GM13977 (cell line): ENCODE measurements at regions not wholly inside any gene's neighbourhood (a gene's known extent, or its start where the extent isn't known, plus 50 kb on each side); places are given as distances from the start of the nearest gene placed in this dataset.

Experiments used
- DNase-seq: peaks from one replicate; pipeline ENCODE4 v3.0.0; 2012; ENCODE audit warnings: low spot score
- in situ Hi-C: fragments of 300-500 bp; cut with MboI; formaldehyde crosslinking; loops from one replicate; pipeline ENCODE4 v1.12.0; 2022; ENCODE audit warnings: low sequenced_read_pairs, low pct_unique_long_range_greater_than_20kb, mixed read lengths, inconsistent platforms; ENCODE audit not compliant: unreplicated experiment
- TF ChIP-seq, protein P1 (sequence below): IDR thresholded peaks from 2 replicates; pipeline ENCODE4 v1.5.1; 2012; ENCODE audit warnings: mild to moderate bottlenecking, control low read depth; ENCODE audit not compliant: insufficient read depth; ENCODE audit errors: extremely low read depth, missing control alignments

DNA sequence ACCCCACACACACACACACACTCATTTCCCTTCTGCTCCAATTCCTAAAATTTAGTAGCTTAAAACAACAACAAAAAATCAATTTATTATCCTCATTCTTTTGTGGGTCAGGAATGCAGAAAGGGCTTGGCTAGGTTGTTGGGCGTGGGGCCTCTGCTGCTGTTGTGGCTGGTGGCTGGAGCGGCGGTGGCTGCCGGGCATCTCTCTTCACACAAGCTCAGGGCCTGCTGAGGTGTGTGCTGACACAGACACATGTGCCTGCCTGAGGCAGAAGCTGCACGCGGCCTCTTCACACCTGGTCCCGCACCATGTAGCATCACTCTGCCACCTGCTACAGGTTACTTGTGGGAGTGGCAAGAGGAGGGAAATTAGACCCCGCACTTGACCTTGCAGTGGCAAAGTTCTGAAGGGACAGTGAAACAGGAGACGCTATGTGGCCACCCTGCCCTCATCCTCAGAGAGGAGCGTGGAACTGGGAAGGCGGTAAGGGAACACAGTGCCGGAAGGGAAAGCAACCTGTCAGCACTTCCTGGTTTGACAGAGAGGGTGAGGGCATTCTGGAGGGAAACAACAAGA lies 64.0 kb upstream of the PRR20G start:
- in situ Hi-C loops: no loop called here
- no peak for DNase-seq
- TF ChIP-seq, protein P1, sequence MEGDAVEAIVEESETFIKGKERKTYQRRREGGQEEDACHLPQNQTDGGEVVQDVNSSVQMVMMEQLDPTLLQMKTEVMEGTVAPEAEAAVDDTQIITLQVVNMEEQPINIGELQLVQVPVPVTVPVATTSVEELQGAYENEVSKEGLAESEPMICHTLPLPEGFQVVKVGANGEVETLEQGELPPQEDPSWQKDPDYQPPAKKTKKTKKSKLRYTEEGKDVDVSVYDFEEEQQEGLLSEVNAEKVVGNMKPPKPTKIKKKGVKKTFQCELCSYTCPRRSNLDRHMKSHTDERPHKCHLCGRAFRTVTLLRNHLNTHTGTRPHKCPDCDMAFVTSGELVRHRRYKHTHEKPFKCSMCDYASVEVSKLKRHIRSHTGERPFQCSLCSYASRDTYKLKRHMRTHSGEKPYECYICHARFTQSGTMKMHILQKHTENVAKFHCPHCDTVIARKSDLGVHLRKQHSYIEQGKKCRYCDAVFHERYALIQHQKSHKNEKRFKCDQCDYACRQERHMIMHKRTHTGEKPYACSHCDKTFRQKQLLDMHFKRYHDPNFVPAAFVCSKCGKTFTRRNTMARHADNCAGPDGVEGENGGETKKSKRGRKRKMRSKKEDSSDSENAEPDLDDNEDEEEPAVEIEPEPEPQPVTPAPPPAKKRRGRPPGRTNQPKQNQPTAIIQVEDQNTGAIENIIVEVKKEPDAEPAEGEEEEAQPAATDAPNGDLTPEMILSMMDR: no peak

DNA sequence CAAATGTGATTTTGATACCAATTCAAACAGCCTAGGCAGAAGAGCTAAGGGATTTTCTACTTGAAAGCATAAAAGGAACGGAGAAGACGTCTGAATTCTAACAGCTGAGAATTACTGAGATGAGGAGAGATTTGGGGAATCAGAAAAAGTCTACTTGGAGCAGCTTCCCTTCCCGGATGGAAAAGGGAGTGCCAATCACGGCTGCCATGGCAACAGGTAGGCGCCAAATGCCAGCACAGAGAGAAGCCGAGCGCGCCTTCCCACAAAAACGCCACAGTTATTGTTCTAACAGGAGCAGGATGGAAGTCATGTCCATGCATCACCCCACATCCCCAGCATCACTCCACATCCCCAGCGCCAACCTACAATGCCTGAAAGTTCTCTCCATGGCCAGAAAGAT lies 63.5 kb upstream of the PRR20G start:
- no peak for DNase-seq
- TF ChIP-seq, protein P1: no peak
- in situ Hi-C loops: no loop called here

DNA sequence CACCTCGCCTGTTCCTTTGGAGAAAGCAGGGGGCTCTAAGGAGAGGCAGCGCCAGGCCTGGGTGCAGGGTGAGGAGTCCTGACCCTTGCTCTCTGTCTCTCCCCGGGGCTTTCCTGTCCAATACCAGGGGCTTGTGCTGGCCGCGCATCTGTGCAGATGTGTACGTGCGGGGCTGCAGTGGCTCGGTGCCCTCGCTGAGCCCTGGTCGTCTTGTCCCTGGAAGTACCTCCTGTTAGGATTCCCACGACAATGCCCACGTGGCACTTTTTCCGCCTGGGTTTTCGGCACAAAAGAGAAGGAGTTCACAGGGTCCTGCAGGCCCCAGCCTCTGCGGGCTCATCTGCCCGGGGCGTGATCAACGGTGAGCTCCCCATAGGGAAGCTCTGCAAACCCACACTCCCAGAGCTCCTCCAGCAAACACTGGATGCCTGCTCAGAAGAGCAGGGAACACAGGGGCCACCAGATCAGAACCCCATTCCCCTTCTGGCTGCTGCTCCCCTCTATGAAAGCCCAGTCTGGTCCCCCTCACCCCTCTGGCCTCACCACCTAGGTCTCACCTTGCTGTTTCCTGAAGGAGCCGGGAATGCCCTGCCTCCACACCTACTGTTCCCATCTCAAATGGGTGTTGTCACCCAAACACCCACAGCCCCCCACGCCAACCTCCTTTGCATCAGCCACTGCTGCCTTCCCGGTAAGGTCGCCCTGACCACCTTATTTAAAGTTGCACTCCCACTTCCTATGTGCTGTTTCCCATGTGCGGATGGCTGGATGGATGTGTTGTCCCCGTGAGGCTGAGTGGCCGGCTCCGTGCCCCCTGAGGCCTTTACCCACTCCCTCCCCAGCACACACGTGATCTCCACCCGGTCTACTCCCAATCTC lies 62.6 kb upstream of the PRR20G start:
- in situ Hi-C loops: no loop called here
- no peak for DNase-seq
- TF ChIP-seq, protein P1: no peak

DNA sequence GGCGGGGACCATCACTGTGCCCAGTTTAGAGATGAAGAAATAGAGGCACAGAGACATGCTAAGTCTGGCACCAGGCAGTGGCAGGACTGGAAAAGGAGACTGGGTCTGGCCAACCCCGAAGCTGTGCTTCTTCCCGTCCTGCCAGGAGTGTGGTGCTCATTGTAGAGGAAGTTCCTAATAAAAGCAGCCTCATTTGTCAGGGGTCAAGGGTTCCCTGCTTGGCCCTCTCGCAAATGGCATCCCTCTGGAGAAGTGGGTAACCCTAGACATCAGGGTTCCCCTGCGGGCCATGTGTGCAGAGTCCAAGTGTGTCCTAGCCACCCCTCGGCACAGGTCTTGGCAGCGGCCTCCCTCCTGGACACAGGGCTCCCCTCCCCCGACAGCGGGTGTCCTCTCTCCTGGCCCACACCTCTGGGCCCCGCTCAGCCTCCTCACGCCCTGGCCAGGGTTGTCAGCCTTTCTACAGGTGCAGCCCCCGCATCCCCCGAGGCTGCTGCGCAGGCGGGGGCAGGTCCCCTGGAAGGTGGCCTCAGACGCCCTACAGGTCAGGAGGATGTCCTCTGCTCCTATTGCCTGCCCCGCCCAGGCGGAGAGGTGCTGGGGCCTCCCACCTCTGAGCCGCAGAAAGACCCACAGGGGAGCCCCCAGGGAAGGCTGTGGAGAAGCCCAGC lies 61.8 kb upstream of the PRR20G start:
- DNase-seq: no peak
- in situ Hi-C loops: no loop called here
- TF ChIP-seq, protein P1: no peak

DNA sequence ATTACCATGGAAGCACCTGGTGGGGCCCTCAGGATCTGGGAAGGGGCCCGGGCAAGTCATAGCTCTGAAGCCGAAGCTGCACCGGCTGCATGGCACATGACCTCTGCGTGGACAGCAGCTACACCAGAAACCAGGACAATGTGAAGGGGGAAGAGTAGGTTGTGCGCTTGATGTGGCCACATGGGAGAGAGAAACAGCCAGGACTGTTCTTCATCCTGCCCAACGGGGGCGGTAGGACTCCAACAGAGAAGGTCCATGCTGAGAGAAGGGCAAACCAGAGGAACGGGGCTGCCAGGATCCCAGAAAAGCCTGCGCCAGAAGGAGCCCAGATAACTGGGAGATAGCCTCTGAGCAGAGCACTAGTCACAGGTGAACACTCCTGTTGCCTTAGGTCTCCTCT lies 54.9 kb upstream of the PRR20G start:
- in situ Hi-C loops: no loop called here
- TF ChIP-seq, protein P1: no peak
- DNase-seq: no peak

DNA sequence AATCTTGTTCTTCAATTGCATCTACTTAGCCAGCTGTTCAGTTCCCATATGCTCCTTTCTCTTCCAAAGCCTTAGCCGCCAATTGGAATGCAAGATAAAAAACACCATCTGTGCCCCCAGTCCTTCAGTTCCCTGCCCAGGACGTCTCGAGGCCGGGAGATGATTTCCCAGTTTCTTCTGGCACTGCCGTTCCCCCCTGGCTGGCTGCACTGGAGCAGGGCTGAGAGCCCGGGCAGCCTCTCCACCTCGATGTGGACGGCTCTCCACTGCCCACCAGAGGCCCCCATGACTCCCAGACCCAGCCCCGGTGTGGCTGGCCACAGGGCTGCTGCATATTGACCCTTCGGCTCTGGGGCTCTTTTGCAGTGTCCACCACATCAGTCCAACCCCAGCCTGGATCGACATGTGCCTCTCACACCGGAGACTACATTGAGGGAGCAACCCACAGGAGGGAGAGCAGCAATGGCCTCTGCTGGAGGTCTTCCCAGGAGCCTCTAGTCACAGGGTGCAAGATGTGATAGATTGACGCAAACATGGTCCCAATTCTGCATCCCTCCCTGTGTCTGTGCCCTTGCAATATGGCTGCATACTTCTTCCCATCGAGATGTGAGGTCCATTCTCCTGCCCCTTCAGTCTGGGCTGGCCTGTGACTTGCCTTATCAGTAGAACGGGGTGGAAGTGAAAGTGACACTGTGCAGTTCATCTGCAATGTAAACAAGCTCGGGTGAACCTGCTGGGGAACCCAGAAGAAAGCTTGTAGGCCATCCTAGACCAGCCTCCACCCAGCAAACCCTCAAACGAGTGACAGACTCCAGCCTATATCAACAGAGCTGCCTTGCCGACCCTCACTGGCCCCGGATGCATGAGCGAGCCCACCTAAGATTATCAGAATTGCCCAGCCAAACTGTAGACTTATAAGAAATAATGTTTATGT lies 52.3 kb upstream of the PRR20G start:
- no peak for DNase-seq
- in situ Hi-C loops: no loop called here
- TF ChIP-seq, protein P1: no peak
